GM12878 (cell line): ENCODE measurements at regions not wholly inside any gene's neighbourhood (a gene's known extent, or its start where the extent isn't known, plus 50 kb on each side); places are given as distances from the start of the nearest gene placed in this dataset.

Experiments used
- ATAC-seq: fragments of 200-7000 bp; cut with Tn5 transposase; 3 replicates; pipeline ENCODE4 v1.9.1; 2020; ENCODE audit warnings: mild to moderate bottlenecking, moderate library complexity
- BruUV-seq: library from RNA; stranded (reverse); fragments of 400-500 nt; replicated peaks from 2 replicates; lab custom pipeline; 2021; lab: Mats Ljungman, UMichigan
- CTCF ChIA-PET: fragments of 300-600 bp; sonication (Branson Sonifier 250); formaldehyde crosslinking; extraction: SDS; loops from one replicate; lab custom pipeline; 2021; ENCODE audit warnings: inconsistent platforms; lab: Yijun Ruan, JAX
- POLR2A ChIA-PET: fragments of 350-600 bp; formaldehyde crosslinking; extraction: SDS; loops from one replicate; lab custom pipeline; 2021; ENCODE audit warnings: inconsistent platforms; lab: Charles Lee
- RAD21 ChIA-PET: fragments of 300-600 bp; sonication (Branson Sonifier 250); formaldehyde crosslinking; loops from one replicate; lab custom pipeline; 2023; ENCODE audit warnings: antibody characterized with exemption; ENCODE audit not compliant: unreplicated experiment; lab: Charles Lee
- SMC1A ChIA-PET: fragments of 300-600 bp; sonication (Branson Sonifier 250); formaldehyde crosslinking; loops from one replicate; lab custom pipeline; 2023; ENCODE audit not compliant: unreplicated experiment, uncharacterized antibody; lab: Charles Lee
- DNase-seq: peaks from one replicate; pipeline ENCODE4 v3.0.0-alpha.2; 2011; ENCODE audit warnings: low read depth, low spot score
- FAIRE-seq: peaks from 3 replicates; lab custom pipeline; 2011; peaks lifted over from hg19 to GRCh38; lab: Jason Lieb, UNC
- H2AFZ ChIP-seq: 2 replicates; pipeline ENCODE4 v1.6.0; 2011; ENCODE audit warnings: low read depth, low read length, control low read depth; ENCODE audit not compliant: control insufficient read depth
- H3K27ac ChIP-seq: 2 replicates; pipeline ENCODE4 v1.5.1; 2011; ENCODE audit warnings: control low read depth; ENCODE audit not compliant: control insufficient read depth, insufficient read depth
- H3K27me3 ChIP-seq, 2 experiments: replicated peaks in 1 of 2; 2 replicates each; pipeline versions ENCODE4 v1.6.0 to v1.6.1; 2011; ENCODE audit warnings: low read length in 1 of 2; ENCODE audit not compliant: control insufficient read depth in 2 of 2, insufficient read depth in 2 of 2
- H3K36me3 ChIP-seq, 2 experiments: 2 replicates each; pipeline ENCODE4 v1.5.1; 2011; ENCODE audit warnings: low read length in 1 of 2; ENCODE audit not compliant: control insufficient read depth in 2 of 2, insufficient read depth in 2 of 2
- H3K4me1 ChIP-seq: 2 replicates; pipeline ENCODE4 v1.6.1; 2011; ENCODE audit warnings: mild to moderate bottlenecking, low read length, moderate library complexity, mixed read lengths; ENCODE audit not compliant: control insufficient read depth, insufficient read depth
- H3K4me2 ChIP-seq: 2 replicates; pipeline ENCODE4 v1.6.0; 2011; ENCODE audit warnings: control low read depth; ENCODE audit not compliant: control insufficient read depth, insufficient read depth
- H3K4me3 ChIP-seq: fragments of 200-600 bp; sonication (generic); 2 replicates; pipeline ENCODE4 v1.5.1; 2016
- H3K79me2 ChIP-seq: 2 replicates; pipeline ENCODE4 v1.6.0; 2011; ENCODE audit warnings: low read length; ENCODE audit not compliant: control insufficient read depth, insufficient read depth
- H3K9ac ChIP-seq: 2 replicates; pipeline ENCODE4 v1.8.0; 2011; ENCODE audit warnings: low read length, control low read depth, mixed read lengths; ENCODE audit not compliant: control insufficient read depth, insufficient read depth
- H3K9me3 ChIP-seq: replicated peaks from 3 replicates; pipeline ENCODE4 v1.5.1; 2011; ENCODE audit warnings: mild to moderate bottlenecking, low read length; ENCODE audit not compliant: control insufficient read depth, insufficient read depth
- H4K20me1 ChIP-seq: 2 replicates; pipeline ENCODE4 v1.6.0; 2011; ENCODE audit not compliant: control insufficient read depth, insufficient read depth
- E4F1 ChIP-seq: fragments of 450-650 bp; IDR thresholded peaks from 2 replicates; pipeline ENCODE4 v1.6.1; 2018; ENCODE audit warnings: borderline replicate concordance, mild to moderate bottlenecking; ENCODE audit not compliant: partially characterized antibody
- MEF2B ChIP-seq: fragments of 450-650 bp; IDR thresholded peaks from 2 replicates; pipeline ENCODE4 v1.6.1; 2018; ENCODE audit warnings: mild to moderate bottlenecking, moderate library complexity; ENCODE audit not compliant: partially characterized antibody, poor library complexity, severe bottlenecking
- MYB ChIP-seq: fragments of 150-350 bp; IDR thresholded peaks from 2 replicates; pipeline ENCODE4 v1.6.1; 2014; ENCODE audit warnings: mild to moderate bottlenecking, low read depth, low read length, borderline replicate concordance
- SPI1 ChIP-seq: IDR thresholded peaks from 2 replicates; pipeline ENCODE4 v1.6.1; 2011; ENCODE audit warnings: low read depth, mild to moderate bottlenecking, low read length, moderate library complexity, borderline replicate concordance; ENCODE audit not compliant: insufficient read depth
- WGBS: methylation state at CpG from one replicate; pipeline ENCODE4 v1.1.6; 2016; ENCODE audit warnings: low lambda C conversion rate; ENCODE audit not compliant: insufficient replicate concordance, insufficient coverage; ENCODE audit errors: missing lambda C conversion rate; 5-methylcytosine and 5-hydroxymethylcytosine counted together
- in situ Hi-C: fragments of 300-500 bp; cut with MboI; formaldehyde crosslinking; loops from 9 replicates; pipeline ENCODE4 v1.14.3; 2018; ENCODE audit warnings: mixed read lengths
- intact Hi-C: fragments of 100-400 bp; cut with micrococcal nuclease; formaldehyde crosslinking; loops from one replicate; pipeline ENCODE4 v1.14.2; 2022; ENCODE audit not compliant: unreplicated experiment
- TF ChIP-seq, protein P1 (sequence below): fragments of 450-650 bp; IDR thresholded peaks from 2 replicates; pipeline ENCODE4 v1.6.1; 2018; ENCODE audit warnings: mild to moderate bottlenecking, low read depth, moderate library complexity; ENCODE audit not compliant: partially characterized antibody
- TF ChIP-seq, protein P2 (sequence below): IDR thresholded peaks from 2 replicates; pipeline ENCODE4 v1.6.1; 2012; ENCODE audit warnings: mild to moderate bottlenecking, low read depth, low read length

GRCh38 chr4:14343961-14344360 is 658.3 kb upstream of the CPEB2 start (continued):
- TF ChIP-seq, protein P1, sequence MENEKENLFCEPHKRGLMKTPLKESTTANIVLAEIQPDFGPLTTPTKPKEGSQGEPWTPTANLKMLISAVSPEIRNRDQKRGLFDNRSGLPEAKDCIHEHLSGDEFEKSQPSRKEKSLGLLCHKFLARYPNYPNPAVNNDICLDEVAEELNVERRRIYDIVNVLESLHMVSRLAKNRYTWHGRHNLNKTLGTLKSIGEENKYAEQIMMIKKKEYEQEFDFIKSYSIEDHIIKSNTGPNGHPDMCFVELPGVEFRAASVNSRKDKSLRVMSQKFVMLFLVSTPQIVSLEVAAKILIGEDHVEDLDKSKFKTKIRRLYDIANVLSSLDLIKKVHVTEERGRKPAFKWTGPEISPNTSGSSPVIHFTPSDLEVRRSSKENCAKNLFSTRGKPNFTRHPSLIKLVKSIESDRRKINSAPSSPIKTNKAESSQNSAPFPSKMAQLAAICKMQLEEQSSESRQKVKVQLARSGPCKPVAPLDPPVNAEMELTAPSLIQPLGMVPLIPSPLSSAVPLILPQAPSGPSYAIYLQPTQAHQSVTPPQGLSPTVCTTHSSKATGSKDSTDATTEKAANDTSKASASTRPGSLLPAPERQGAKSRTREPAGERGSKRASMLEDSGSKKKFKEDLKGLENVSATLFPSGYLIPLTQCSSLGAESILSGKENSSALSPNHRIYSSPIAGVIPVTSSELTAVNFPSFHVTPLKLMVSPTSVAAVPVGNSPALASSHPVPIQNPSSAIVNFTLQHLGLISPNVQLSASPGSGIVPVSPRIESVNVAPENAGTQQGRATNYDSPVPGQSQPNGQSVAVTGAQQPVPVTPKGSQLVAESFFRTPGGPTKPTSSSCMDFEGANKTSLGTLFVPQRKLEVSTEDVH, result no peak
- TF ChIP-seq, protein P2, sequence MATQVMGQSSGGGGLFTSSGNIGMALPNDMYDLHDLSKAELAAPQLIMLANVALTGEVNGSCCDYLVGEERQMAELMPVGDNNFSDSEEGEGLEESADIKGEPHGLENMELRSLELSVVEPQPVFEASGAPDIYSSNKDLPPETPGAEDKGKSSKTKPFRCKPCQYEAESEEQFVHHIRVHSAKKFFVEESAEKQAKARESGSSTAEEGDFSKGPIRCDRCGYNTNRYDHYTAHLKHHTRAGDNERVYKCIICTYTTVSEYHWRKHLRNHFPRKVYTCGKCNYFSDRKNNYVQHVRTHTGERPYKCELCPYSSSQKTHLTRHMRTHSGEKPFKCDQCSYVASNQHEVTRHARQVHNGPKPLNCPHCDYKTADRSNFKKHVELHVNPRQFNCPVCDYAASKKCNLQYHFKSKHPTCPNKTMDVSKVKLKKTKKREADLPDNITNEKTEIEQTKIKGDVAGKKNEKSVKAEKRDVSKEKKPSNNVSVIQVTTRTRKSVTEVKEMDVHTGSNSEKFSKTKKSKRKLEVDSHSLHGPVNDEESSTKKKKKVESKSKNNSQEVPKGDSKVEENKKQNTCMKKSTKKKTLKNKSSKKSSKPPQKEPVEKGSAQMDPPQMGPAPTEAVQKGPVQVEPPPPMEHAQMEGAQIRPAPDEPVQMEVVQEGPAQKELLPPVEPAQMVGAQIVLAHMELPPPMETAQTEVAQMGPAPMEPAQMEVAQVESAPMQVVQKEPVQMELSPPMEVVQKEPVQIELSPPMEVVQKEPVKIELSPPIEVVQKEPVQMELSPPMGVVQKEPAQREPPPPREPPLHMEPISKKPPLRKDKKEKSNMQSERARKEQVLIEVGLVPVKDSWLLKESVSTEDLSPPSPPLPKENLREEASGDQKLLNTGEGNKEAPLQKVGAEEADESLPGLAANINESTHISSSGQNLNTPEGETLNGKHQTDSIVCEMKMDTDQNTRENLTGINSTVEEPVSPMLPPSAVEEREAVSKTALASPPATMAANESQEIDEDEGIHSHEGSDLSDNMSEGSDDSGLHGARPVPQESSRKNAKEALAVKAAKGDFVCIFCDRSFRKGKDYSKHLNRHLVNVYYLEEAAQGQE, result no peak

DNA sequence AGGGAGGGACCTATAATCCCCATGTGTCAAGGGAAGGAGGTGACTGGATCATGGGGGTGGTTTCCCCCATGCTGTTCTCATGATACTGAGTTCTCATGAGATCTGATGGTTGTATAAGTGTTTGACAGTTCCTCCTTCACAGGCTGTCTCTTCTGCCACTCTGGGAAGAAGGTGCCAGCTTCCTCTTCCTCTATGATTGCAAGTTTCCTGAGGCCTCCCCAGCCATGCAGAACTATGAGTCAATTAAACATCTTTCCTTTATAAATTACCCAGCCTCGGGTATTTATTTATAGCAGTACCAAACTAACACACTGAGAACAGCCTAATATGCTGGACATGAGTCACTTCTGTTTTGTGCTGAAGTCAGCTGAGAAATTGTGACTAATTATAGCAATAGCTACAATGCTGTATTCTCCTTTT is 656.9 kb upstream of the CPEB2 start:
- TF ChIP-seq E4F1 (no peak), MYB (no peak), MEF2B (peak; percentile 29), SPI1 (no peak)
- no peaks in the 10 kb centered on the region for H3K9me3 ChIP-seq
- WGBS, result 0% methylated on average over 1 of the region's 1 CpG
- in situ Hi-C loops, result no loop called here
- no peaks in the 10 kb centered on the region for H3K4me1 ChIP-seq
- POLR2A ChIA-PET, result no interaction called here
- no peak overlapping the region for H3K4me2 ChIP-seq
- FAIRE-seq, result no peak
- H3K27ac ChIP-seq, result no peak overlapping the region
- H3K79me2 ChIP-seq, result no peaks in the 10 kb centered on the region
- no peak overlapping the region for H2AFZ ChIP-seq
- SMC1A ChIA-PET, result interaction anchor here (1.0 kb wide), 1 partner anchor 36 kb away, joined by 3 read pairs; no protein-coding TSS in a partner anchor
- RAD21 ChIA-PET, result no interaction called here
- CTCF ChIA-PET, result no interaction called here
- no TSS peak for BruUV-seq
- H3K9ac ChIP-seq, result no peak overlapping the region
- no peak for DNase-seq
- no peak overlapping the region for H3K4me3 ChIP-seq
- H4K20me1 ChIP-seq, result no peaks in the 10 kb centered on the region
- no peaks in the 10 kb centered on the region for H3K27me3 ChIP-seq
- no peaks in the 10 kb centered on the region for H3K36me3 ChIP-seq
- intact Hi-C loops, result no loop called here
- ATAC-seq, result peak; percentile 63
